ENCODE measurements at regions not wholly inside any gene's neighbourhood (a gene's known extent, or its start where the extent isn't known, plus 50 kb on each side); places are given as distances from the start of the nearest gene placed in this dataset.

- no peak for TF ChIP-seq EZH2phosphoT487 (IDR thresholded peaks at IDR 0.05; ENCODE audit: borderline replicate concordance)
- TF ChIP-seq, protein P1, sequence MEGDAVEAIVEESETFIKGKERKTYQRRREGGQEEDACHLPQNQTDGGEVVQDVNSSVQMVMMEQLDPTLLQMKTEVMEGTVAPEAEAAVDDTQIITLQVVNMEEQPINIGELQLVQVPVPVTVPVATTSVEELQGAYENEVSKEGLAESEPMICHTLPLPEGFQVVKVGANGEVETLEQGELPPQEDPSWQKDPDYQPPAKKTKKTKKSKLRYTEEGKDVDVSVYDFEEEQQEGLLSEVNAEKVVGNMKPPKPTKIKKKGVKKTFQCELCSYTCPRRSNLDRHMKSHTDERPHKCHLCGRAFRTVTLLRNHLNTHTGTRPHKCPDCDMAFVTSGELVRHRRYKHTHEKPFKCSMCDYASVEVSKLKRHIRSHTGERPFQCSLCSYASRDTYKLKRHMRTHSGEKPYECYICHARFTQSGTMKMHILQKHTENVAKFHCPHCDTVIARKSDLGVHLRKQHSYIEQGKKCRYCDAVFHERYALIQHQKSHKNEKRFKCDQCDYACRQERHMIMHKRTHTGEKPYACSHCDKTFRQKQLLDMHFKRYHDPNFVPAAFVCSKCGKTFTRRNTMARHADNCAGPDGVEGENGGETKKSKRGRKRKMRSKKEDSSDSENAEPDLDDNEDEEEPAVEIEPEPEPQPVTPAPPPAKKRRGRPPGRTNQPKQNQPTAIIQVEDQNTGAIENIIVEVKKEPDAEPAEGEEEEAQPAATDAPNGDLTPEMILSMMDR (conservative IDR thresholded peaks at IDR 0.05; ENCODE audit: low read length) = no peak
- Histone ChIP-seq H3K4me1 (ENCODE audit: insufficient read depth, low read length, poor library complexity, severe bottlenecking) (no peaks in the 10 kb centered on the region), H3K36me3 (ENCODE audit: insufficient read depth, low read length) (no peaks in the 10 kb centered on the region), H3K4me2 (ENCODE audit: low read depth, low read length, poor library complexity, severe bottlenecking) (no peak overlapping the region), H3K9me2 (replicated peaks; ENCODE audit: low read depth, low read length) (no peaks in the 10 kb centered on the region), H3K4me3 (ENCODE audit: low read length, poor library complexity, severe bottlenecking) (no peak overlapping the region), H3K27me3 (ENCODE audit: insufficient read depth, low read length, poor library complexity, severe bottlenecking) (no peaks in the 10 kb centered on the region), H3K9me3 (ENCODE audit: insufficient read depth, low read depth, low read length) (no peaks in the 10 kb centered on the region), H2AFZ (ENCODE audit: low read length) (no peak overlapping the region), H3K9ac (ENCODE audit: low read depth, low read length, poor library complexity, severe bottlenecking) (no peak overlapping the region), H3F3A (ENCODE audit: low read depth) (no peaks in the 10 kb centered on the region), H3K79me2 (ENCODE audit: insufficient read depth, low read length) (no peaks in the 10 kb centered on the region), H4K20me1 (ENCODE audit: insufficient read depth, low read length, poor library complexity, severe bottlenecking) (no peaks in the 10 kb centered on the region)
These were observed 948.8 kb downstream of the TRHDE start for GRCh38 chr12:73220951-73221350.

- H3K9ac ChIP-seq (ENCODE audit: low read depth, low read length, poor library complexity, severe bottlenecking) = no peak overlapping the region
- TF ChIP-seq, protein P1 (conservative IDR thresholded peaks at IDR 0.05; ENCODE audit: low read length) = no peak
- TF ChIP-seq EZH2phosphoT487 (IDR thresholded peaks at IDR 0.05; ENCODE audit: borderline replicate concordance) = no peak
- no peaks in the 10 kb centered on the region for H3K79me2 ChIP-seq (ENCODE audit: insufficient read depth, low read length)
- H3F3A ChIP-seq (ENCODE audit: low read depth) = no peaks in the 10 kb centered on the region
- no peak overlapping the region for H2AFZ ChIP-seq (ENCODE audit: low read length)
- H3K9me2 ChIP-seq (replicated peaks; ENCODE audit: low read depth, low read length) = no peaks in the 10 kb centered on the region
- H4K20me1 ChIP-seq (ENCODE audit: insufficient read depth, low read length, poor library complexity, severe bottlenecking) = no peaks in the 10 kb centered on the region
- no peak overlapping the region for H3K4me2 ChIP-seq (ENCODE audit: low read depth, low read length, poor library complexity, severe bottlenecking)
- no peaks in the 10 kb centered on the region for H3K27me3 ChIP-seq (ENCODE audit: insufficient read depth, low read length, poor library complexity, severe bottlenecking)
- H3K4me3 ChIP-seq (ENCODE audit: low read length, poor library complexity, severe bottlenecking) = no peak overlapping the region
- no peaks in the 10 kb centered on the region for H3K4me1 ChIP-seq (ENCODE audit: insufficient read depth, low read length, poor library complexity, severe bottlenecking)
- H3K36me3 ChIP-seq (ENCODE audit: insufficient read depth, low read length) = no peaks in the 10 kb centered on the region
- no peaks in the 10 kb centered on the region for H3K9me3 ChIP-seq (ENCODE audit: insufficient read depth, low read depth, low read length)
These were observed 949.2 kb downstream of the TRHDE start for GRCh38 chr12:73221398-73221797.

GRCh38 chr12:73221836-73222235, 949.7 kb downstream of the TRHDE start:
- Histone ChIP-seq H3K79me2 (ENCODE audit: insufficient read depth, low read length) (no peaks in the 10 kb centered on the region), H4K20me1 (ENCODE audit: insufficient read depth, low read length, poor library complexity, severe bottlenecking) (no peaks in the 10 kb centered on the region), H3K4me3 (ENCODE audit: low read length, poor library complexity, severe bottlenecking) (no peak overlapping the region), H3K4me2 (ENCODE audit: low read depth, low read length, poor library complexity, severe bottlenecking) (no peak overlapping the region), H3F3A (ENCODE audit: low read depth) (no peaks in the 10 kb centered on the region), H3K9me2 (replicated peaks; ENCODE audit: low read depth, low read length) (no peaks in the 10 kb centered on the region), H2AFZ (ENCODE audit: low read length) (no peak overlapping the region), H3K36me3 (ENCODE audit: insufficient read depth, low read length) (no peaks in the 10 kb centered on the region), H3K9me3 (ENCODE audit: insufficient read depth, low read depth, low read length) (no peaks in the 10 kb centered on the region), H3K9ac (ENCODE audit: low read depth, low read length, poor library complexity, severe bottlenecking) (no peak overlapping the region), H3K4me1 (ENCODE audit: insufficient read depth, low read length, poor library complexity, severe bottlenecking) (no peaks in the 10 kb centered on the region), H3K27me3 (ENCODE audit: insufficient read depth, low read length, poor library complexity, severe bottlenecking) (no peaks in the 10 kb centered on the region)
- TF ChIP-seq, protein P1 (conservative IDR thresholded peaks at IDR 0.05; ENCODE audit: low read length) = no peak
- TF ChIP-seq EZH2phosphoT487 (IDR thresholded peaks at IDR 0.05; ENCODE audit: borderline replicate concordance) = no peak

Measured in Loucy (cell line).